AG08395 (cell line): ENCODE measurements at regions not wholly inside any gene's neighbourhood (a gene's known extent, or its start where the extent isn't known, plus 50 kb on each side); places are given as distances from the start of the nearest gene placed in this dataset.

Source experiments
- DNase-seq: peaks from one replicate; pipeline ENCODE4 v3.0.0; 2012; ENCODE audit warnings: mixed read lengths, low spot score

DNA sequence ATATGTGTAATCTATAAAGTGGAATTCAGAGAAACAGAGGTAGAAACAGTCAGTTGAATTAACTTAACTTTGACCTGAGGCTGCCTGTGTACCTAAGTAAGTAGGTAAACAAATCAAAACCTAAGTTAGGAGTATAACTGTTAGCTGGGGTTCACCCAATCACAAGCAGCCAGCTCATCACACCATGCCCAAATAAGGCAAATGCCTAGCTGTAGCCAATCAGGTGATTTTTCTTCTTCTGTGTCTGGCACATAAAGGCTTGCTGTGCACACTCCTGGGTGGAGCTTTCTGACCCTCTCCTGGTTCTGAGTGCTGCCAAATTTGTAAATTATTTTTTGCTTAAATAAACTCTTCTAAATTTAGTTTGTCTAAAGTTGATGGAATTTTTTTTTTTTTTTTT, 54.7 kb upstream of the TRIM39 start:
- no peak for DNase-seq

DNA sequence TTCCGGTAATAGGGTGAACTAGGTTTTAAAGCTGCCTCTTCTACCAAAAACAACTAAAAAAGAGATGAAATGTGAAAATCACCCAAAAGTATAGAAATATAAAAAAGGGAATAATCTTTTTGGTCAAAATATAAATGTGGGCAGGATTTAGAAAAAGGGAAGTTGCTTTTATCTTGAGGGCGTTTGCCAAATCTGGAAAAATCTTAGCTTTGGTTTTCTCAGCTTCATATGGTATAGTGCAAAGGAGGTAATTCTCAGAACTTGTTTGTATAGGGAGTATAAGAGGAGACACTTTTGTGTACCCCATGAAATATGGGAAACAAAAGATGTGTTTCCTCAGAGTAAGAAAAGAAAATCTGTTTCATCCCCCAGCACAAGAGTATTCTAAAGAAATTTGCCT, 54.2 kb upstream of the TRIM26 start:
- no peak for DNase-seq

DNA sequence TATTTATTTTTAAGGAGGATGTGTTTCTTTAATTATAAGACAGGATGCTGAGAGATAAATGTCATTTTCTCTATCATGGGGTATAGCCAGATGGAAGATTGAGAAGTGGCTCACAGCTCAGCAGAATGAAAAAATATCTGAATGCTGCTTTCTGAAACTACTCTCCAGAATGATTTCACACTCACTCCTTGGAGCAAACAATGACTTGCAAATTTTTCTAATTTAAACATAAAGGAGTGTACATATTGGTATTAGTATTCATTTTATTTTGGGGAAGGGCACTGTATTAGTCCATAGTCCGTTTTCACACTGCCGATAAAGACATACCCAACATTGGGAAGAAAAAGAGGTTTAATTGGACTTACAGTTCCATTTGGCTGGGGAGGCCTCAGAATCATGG, 52.4 kb upstream of the TRIM26 start:
- DNase-seq: no peak

DNA sequence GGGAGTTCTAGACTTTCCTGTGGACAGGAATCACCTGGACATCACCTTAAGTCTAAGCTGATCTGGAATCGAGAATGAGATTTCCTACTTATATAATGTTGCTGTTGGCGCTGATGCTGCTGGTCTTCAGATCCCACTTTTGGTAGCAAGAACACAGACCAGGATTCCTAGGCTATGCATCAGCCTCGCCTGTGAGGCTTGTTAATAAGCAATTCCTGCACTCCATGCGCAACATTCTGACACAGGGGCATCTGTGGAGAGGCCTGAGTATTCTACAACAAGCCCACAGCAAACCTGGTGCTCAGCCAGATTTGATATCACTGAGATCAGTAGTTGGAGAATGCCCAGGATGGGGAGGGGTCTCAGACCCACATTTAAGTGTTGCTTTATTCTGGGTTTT, 52.0 kb upstream of the TRIM26 start:
- no peak for DNase-seq

DNA sequence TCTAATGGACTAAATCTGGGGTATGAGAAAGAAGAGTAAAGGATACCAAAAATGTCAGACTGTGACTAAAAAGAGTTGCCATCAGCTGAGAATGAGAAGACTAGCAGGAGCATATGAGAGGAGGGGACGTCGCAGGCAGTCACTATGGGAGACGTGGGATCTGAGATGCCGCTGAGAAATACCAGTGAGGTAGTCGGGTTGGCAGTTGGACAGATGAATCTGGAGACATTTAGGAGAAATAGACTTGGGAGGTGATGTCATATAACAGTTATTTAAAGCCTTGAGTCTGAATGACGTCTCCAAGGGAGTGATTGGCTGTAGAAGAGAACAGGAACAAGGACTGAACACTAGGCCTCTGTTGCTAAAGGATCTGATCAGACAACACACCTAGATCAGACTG, 51.5 kb upstream of the TRIM26 start:
- DNase-seq: peak; percentile 48

DNA sequence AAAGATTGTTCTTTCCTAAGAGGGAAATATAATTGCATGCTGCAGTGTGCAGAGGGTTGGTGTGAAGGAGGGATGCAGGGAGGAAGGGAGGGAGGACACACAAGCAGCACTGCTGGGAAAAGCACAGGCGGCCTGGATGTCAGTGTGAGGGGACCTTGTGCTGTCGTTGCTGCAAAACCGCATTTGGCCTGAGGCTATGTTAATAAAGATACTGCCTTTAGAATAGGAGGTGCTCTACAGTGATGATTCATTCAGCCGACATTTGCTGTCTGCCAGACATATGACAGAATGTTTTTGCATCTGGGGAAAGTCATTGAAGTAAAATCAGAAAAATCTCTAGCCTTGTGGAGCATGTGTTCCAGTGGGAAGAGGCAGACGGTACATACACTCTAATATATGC, 50.5 kb upstream of the TRIM26 start:
- DNase-seq: peak; percentile 60
